ENCODE measurements at regions not wholly inside any gene's neighbourhood (a gene's known extent, or its start where the extent isn't known, plus 50 kb on each side); places are given as distances from the start of the nearest gene placed in this dataset.

DNA sequence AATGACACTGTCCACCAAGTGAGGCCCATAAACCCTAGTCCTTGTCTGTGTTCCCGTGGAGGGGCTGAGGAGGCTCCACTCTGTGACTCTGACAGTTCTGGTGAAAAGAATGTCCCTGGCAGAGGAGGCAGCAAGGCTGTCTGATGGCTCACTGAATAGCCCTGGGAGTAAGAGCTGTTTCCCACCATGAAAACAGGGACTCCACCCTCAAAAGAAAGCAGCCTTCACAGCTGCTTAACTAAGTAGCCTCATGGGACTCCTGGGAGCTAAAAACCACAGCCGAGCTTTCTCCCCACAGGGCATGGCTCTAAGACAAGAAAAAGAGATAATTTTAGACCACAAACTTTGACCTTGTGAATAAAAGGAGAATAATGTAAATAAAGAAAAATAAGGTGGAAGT, 135.1 kb upstream of the FRY start:
- no peak for DNase-seq (ENCODE audit: low spot score)

DNA sequence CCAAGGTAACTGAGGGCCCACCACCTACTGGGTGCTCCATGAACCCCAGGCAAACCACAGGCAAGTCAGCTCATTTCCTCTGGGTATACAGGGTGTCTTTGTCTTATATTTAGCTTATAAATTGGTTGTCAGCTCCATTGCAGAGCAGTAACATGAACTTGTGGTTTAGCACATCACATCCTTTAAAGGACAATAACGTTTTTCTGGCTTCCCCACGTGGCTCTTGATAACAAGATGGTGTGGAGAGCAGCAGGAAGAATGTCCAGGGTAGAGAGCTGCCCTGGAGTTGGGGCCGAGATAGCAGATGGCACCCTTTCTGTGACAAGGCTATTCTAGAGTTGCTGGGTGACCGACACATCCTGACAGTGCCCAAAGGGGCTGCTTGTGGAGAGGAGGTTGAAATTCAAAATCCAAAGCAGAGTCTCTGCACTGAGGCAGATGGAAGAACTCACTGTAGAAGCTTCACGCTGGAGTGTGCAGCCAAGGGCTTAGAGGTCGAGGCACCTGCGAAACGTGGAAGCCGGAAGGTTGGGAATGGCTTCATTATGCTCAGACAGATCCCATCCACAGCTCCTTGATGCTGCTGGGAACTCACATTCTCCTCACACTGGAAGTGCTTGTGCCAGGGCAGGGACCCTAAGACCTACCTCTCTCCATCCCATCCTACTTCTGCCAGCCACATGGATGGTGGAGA, 133.0 kb upstream of the FRY start:
- peak; percentile 55 for DNase-seq (ENCODE audit: low spot score)

DNA sequence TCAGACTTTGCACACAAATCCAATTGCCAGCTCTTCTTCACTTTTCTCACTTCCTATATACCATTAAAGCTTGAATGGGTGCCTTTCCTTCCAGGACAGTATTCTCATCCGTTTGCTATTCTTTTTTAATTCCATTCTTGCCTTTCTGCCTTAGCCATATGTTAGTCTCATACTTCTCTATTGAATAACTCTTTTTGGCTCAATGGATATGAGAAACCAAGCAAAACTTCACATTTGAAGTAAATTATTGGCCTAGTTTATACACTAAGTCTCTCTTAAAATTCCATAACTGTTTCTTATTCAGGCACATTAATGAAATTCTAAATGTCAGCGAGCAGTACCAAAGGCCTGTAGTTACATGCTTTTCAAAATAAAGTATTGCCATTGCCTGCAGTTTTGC, 129.6 kb upstream of the FRY start:
- no peak for DNase-seq (ENCODE audit: low spot score)

DNA sequence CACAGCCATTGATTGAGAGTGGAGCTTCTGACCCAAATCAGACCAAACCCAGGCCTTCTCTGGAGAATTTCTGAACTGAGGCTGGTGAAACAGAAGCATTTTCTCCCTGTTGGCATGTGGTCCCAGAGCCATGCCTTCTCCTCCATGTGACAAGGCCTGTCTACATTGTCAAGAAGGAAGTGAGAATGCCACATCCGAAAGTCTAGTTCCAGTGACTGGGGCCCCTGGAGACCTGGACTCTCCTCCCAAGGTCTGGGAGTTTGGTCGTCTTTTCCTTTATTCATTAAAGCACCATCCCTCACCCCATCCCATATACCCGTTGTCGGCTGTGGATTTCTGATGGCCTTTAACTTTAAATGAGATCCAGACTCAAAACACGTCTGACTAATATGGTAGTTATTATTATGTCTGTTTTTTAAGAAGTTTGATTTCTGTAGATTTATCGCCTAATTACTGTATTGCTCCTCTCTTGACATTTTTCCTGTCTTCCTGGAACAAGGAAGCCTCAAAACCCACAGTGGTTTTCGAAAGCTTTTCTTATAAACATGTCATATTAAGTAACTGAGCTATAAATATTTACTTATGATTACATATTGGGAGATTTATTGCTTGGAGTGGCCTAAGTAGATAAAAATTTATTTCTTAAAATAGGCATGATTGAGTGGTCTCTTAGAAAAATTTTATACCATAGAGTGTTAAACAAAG, 128.3 kb upstream of the FRY start:
- no peak for DNase-seq (ENCODE audit: low spot score)

DNA sequence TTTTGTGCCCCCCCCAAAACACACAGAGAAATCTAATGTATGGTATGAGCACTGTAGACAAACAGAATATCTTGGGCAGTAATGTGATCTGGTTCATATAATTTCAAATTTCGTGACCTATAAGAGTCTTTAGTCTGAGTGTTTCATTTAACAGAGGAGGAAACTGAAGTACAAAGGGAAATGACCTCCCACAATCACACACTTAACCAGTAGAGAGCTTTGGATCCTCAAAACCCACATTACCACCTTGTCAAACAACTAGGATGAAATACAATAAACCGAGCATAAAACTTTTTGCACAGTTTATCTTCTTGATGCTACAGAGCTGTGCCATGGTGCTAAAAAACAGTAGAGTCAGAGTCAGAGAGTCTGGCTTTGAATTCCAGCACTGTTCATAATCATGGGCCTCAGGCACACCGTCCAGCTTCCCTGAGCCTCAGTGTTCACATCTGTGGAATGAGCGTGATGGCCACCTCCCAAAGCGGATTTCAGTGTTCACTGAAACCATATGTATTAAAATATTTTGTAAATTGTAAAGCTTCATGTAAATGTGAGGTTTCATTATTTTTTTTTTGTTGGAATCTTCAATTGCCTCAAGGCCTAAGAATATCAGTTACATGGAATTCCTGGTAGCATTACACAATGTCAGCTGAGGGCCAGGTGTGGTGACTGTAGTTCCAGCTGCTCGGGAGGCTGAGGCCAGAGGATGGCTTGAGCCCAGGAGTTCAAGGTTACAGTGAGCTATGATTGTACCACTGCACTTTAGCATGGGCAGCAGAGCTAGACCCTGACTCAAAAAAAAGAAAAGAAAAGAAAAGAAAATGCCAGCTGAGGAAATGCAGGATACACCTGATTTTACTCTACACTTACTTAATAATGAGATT, 126.4 kb upstream of the FRY start:
- no peak for DNase-seq (ENCODE audit: low spot score)

DNA sequence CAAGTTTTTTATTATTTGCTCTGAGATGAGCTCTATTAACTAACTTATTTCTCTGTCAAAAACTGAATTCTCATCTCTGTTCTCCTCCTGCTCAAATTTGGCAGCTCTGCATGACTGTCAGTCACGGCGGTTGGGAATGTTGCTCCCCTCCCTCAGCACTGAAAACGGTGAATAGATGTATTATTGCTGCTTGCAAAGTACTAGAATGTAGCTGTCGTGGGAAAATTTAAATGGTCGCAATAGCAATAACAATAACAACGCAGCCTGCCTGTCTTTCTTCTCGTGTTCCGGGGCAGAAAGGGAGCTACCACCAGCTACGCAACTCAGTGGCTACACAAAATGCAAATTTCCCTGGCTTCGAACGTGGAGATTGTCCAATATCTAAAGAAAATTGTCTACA, 125.6 kb upstream of the FRY start:
- DNase-seq (ENCODE audit: low spot score) = no peak

DNA sequence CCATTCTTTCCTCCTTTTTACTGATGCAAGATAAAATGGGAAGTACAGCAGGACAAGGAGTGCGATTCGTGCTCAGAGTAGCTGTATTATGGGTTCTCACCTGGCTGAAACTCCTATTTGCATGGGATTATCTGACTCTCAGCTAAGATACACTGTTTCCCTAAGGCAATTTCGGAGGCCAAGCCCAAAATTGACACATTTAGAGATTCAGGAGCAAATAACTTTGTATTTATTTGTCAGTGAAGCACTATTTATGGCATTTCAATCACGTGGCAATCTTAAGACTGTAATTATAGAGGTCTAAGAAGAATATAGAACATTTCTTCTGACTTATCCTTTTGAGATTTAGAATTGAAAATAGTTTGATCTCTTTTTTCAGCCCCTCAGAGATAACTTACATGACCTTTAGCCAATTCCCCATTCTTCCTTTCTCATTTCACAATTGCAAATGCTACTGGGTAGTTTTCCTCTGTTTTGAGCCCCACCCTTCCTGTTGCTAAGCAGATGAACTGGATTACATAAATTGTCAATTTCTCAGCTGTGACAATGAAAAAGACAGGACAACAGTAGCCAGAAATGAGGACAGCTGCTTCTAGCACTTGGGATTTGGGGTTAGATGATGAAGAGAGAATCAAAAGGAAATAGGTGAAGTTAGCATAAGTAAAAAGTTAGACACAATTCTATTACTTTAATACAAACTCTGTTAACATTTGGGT, 122.7 kb upstream of the FRY start:
- no peak for DNase-seq (ENCODE audit: low spot score)

DNA sequence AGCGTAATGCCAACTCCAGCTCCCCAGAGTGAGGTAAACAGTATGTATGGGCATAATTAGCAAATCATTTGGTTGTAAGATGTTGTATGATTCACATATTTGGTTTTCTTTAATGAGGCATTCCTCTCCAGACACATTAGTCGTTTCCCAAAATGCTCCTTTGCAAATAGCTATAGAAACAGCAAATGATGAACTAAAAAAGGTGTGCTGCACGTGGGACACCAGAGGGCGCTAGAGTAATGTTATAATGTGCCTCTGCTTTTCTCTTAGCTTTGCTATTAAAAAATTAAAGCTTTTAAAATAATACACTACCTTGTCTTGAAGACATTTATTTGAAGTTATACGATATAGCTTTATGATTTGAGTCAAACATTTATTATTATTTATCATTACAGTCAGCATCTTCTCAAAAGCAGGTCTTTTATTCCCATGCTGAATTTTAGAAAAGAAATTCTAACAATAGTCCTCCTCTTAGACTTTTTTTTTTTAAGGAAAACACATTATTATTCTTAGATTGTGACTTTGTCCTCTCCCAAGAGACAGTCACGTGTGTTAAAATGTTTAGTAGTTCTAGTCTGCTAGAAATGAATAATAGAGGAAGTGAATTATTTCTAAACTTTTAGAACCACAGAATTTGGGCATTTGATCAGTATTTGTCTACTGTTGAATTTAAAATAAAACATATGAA, 121.6 kb upstream of the FRY start:
- DNase-seq (ENCODE audit: low spot score) = peak; percentile 85

DNA sequence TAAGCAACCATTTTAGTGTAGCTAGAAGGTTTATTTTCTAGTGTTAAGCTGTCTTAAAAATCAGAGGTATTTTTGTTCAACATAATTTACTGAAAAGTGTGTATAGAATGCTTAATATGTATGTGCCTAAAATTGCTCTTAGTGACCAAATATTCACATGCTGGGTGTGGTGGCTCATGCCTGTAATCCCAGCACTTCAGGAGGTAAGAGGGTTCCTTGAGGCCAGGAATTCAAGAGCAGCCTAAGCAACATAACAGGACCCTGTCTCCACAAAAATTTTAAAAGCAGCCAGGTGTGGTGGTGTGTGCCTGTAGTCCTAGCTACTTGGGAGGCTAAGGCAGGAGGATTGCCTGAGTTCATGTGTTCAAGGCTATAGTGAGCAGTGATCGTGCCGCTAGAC, 120.9 kb upstream of the FRY start:
- no peak for DNase-seq (ENCODE audit: low spot score)

DNA sequence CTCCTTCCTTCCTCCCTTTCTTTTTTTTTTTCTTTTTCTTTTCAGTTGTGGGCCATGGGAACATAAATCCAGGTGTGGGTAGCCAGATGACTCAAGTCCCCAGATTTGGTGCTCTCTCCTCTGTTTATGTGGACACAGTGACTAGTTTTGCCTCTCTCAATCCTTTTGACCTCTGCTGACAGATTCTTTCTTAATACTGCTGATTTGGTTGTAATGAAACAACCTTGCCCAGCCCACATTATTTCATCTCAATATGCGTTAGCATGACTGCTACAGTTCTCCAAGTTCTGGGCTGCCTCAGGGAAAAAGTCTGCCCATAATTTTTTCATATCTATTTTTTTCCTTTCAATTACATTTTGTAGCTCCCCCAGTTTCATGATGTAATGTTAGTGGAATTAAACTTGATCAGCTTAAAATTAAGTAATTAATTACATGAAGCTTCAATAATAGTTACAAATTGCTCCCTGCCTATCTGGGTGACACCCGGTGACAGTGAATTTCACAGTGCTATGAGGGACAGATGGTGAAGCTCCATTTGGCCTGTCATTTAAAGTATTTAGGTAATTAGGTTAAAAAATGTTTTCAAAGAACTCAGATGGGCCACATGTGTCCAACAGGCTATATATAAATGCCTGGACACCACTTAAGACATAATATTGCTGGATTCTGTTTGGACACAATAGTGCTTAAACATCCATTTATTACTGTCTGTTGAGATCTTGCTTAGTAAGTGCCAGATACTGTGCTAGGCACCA, 118.8 kb upstream of the FRY start:
- no peak for DNase-seq (ENCODE audit: low spot score)

DNA sequence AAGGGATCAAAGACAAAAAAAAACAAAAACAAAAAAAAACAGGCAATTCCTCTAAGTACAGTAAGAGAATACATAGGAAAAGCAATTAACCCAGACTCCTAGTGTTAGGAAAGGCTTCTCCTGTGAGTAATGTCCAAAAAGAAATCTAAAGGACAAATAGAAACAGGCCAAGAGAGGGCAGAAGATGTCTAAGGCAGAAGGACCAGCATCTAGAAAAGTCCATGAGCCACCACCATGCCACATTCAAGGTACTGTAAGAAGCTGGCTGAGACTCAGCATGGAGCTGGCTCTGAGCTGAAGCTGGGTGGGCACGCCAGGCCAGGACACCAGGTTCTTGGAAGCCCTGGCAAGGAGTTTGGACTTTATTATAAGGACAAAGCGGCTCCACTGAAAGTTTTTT, 118.1 kb upstream of the FRY start:
- no peak for DNase-seq (ENCODE audit: low spot score)

DNA sequence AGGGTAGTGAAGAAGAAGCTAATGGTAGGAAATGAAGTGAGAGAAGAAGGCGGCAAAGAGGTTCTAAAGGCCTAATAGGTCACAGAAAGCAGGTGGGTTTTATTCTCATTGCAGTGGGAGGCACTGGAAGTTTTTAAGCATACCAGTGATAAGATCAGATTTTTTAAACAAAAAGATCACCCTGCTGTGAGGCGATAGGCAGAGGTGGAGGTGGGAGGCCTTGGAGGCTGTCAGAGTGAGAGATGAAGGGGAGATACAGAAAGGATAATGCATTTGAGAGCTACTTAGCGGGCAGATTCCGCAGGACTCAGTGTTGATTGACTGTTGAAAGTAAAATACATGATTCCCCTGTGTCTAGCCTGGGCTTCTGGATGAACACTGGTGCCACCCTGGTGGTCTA, 116.7 kb upstream of the FRY start:
- DNase-seq (ENCODE audit: low spot score) = no peak

DNA sequence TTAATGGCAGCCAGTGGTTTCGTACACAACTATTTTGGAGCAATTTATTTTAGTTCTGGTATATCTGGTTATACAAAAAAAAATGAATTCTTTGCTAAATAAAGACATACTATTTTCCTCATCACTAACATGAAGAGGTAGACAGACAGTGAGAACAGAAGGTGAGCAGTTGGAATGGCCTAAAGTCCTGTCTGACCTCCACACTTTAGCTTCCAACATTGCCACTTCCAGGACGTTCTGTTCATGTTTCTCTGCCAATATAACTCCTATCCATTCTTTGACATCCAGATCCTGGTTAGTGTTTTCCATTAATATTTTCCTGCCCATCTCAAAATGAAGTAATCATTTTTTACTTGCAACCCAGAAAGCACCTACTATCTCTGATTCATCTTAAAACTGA, 112.9 kb upstream of the FRY start:
- peak; percentile 66 for DNase-seq (ENCODE audit: low spot score)

DNA sequence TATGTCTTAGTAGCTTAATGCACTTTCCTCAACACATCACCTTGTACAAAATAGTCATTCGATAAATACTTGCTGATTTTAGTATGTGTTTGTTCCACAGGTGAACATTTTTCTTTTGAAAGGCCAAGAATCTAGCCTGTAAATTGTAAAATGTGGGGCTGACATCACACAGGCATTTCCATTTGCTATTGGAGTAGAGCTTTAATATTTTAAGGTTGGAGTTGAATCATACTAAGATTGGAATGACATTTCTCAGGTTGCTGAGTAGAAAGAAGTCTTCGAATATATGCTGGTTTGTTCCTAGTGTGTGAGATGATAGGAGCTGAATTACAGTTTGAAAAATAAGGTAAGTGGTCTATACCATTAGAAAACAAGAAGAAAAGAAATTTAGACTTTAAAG, 112.3 kb upstream of the FRY start:
- DNase-seq (ENCODE audit: low spot score) = no peak

DNA sequence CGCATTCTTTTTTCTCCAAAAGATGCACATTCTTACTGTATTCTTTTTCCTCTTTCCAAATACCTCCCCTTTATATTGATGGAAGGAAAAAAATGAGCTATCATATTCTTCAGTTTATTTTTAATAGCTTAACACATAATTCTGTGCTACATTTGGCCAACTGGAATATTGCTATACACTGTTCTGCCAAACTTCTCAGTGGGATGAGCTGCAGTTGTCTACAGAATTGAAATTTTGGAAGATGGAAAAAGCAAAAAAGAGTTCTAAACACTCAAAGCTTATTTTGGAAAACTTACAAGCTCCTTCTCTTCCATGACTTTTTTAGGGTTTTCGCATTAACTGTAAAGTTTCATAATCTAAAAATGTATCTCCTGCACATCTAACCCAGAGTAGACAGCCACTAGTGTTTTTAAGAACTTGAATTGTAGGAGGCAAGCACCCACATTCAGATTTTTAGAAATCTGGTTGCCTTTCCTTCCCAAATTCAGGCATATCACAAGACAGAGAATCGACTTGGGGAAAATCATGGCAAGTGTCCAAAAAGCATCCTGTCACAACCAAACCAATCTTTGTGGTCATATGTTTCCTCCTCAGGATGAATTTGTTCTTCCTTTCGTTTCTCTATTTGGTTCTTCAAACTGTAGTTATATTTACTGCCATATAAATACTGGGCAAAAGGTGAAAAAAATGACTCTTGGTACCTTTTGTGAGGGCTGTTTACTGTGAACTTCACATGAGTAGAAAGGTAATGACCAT, 111.4 kb upstream of the FRY start:
- DNase-seq (ENCODE audit: low spot score) = peak; percentile 47

DNA sequence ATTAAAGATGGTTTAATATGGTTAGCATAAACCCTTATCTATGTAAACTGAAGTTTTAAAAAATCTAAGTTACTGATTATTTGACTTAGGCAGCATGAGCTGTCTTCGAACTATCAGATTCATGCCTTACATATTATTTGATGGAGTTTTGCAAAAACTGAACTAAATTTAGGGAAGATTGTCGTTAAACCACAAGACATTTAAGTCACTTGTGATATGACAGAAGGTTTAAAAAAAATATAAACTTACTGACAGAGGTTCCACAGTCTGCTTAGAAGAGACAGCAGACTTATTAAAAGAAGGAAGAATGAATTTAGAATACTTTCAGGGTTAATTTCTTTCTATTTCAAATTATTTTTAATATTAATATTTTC, 110.9 kb upstream of the FRY start:
- no peak for DNase-seq (ENCODE audit: low spot score)

DNA sequence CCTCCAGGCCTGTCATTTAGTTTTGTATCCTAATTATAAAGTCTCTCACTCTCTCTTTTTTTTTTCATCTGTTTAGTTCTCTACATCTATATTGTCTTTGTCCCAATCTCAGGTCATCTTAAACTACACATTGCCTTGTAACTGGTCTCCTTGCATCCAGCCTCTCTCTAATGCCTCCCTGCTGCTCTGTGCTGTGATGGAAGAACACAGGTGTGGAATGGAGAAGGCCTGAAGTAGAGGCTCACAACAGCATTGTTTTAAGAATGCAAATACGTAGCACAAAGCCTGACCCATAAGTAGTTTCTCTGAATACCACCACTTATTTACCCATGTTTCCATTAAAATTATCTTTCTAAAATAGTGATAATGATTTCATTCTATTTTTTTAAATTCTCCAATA, 108.8 kb upstream of the FRY start:
- DNase-seq (ENCODE audit: low spot score) = no peak

DNA sequence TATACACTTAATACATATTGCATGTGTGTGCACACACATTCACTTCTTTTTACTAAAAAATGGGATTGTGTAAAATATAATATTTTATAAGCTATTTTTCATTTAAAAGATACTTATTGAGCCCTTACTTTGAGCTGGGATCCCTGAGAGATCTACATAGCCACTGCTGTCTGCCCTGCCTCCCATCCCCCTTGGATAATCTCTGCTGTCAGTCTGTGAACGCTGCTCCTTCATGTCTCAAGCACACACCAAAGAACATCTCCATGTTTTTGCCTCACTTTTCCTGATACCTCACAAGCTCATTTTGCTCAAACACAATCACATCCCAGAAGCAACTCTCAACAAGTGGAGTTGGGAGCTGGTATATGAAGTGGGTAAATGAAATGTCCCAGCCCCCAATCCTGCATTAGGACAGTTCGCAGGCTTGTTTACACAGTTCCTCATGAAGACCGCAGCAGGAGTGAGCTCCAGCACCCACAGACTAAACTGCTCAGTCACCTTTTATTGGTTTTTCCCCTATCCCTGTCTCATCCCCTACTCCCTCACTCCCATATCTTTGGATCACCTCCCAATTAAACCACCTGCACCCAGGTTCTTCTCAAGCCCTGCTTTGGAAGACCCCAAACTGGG, 108.3 kb upstream of the FRY start:
- no peak for DNase-seq (ENCODE audit: low spot score)

DNA sequence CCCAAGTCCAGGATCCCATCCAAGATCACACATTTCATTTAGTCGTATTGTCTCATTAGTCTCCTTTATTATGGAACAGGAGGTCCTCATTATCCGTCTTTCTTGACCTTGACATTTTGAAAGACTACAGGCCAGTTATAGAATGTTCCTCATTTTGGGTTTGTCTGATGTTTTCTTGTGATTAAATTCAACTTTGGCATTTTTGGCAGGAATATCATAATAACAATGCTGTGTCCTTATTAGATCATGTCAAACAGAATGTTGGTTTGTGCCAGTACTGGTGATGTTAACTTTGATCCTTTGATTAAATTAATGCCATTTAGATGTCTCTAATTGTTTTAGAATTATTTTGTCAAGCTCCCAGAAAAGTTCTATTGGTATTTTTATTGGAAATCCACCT, 106.5 kb upstream of the FRY start:
- no peak for DNase-seq (ENCODE audit: low spot score)

DNA sequence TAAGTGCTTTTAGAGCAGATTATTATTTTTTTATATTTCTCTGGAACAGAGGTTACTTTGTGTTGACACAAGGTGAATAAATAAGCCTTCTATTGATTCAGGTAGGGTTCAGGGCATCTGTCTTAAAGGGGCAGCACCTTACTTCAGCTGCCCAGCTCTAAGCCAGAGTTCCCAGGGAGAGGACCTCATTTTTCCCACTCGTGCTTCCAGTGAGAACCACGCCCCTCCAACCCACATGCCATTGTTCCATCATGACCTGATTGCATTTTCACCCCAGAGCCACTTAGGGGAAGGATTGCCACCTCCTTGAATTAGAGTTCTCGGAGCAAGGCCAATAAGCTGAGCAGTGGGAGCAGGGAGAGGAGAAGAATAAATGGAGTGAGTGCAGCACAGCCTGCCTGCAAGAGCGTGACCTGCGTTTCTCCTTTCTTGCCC, 104.3 kb upstream of the FRY start:
- no peak for DNase-seq (ENCODE audit: low spot score)

All from cerebellar cortex (tissue), 1 donor.